Adrenal gland (tissue), 5 donors: ENCODE measurements at regions not wholly inside any gene's neighbourhood (a gene's known extent, or its start where the extent isn't known, plus 50 kb on each side); places are given as distances from the start of the nearest gene placed in this dataset.

Experiments
- POLR2A ChIP-seq, 2 donors: fragments of 450-650 bp; IDR thresholded peaks; one replicate each; pipeline ENCODE4 v1.6.1; 2017; ENCODE audit warnings: antibody characterized with exemption in 2 of 2, mild to moderate bottlenecking in 2 of 2, moderate library complexity in 1 of 2
- TF ChIP-seq, protein P1 (sequence below), 6 experiments: fragments of 450-650 bp in 4 of 6; fragments of 200-600 bp in 2 of 6; sonication (generic) in 1 of 6; IDR thresholded peaks; 1 replicate in 5 of 6; 2 replicates in 1 of 6; pipeline versions ENCODE4 v1.5.1 to v1.8.0; 2016 to 2021; ENCODE audit warnings: antibody characterized with exemption in 6 of 6, mild to moderate bottlenecking in 2 of 6, moderate library complexity in 1 of 6
- donor health status: DM: no; HTN: no; CAD: no.

DNA sequence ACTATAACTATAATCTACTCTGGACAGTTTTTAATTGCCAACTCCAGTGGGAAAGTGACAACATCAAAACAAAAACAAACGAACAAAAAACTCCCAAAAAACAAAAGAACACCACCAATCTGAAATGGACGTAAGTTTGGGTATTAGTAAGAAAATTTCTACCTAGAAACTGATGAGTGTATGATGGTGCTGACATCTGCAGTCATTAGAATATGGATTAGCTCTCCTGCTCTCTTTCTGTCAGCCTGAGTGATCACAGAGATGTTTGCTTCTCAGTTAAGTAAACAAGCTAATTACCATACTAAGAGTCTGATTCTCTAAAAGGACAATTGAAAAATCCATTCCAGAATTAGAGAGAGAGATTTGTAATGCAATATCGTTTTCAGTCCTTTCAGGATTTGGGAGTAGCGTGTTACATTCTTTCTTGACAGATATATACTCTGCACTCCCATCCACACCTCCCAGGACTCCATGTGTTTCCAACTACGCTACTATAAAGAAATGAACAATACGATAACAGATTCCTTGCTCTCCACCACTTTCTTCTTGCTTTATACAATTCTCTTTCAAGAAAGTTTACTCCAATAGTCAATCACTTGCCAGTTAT is 1347.4 kb upstream of the PIK3C3 start:
- TF ChIP-seq POLR2A (IDR thresholded peaks at IDR 0.05), result no peak
- TF ChIP-seq, protein P1, sequence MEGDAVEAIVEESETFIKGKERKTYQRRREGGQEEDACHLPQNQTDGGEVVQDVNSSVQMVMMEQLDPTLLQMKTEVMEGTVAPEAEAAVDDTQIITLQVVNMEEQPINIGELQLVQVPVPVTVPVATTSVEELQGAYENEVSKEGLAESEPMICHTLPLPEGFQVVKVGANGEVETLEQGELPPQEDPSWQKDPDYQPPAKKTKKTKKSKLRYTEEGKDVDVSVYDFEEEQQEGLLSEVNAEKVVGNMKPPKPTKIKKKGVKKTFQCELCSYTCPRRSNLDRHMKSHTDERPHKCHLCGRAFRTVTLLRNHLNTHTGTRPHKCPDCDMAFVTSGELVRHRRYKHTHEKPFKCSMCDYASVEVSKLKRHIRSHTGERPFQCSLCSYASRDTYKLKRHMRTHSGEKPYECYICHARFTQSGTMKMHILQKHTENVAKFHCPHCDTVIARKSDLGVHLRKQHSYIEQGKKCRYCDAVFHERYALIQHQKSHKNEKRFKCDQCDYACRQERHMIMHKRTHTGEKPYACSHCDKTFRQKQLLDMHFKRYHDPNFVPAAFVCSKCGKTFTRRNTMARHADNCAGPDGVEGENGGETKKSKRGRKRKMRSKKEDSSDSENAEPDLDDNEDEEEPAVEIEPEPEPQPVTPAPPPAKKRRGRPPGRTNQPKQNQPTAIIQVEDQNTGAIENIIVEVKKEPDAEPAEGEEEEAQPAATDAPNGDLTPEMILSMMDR (IDR thresholded peaks at IDR 0.05), result no peak
